DOHH2 (cell line): ENCODE measurements at regions not wholly inside any gene's neighbourhood (a gene's known extent, or its start where the extent isn't known, plus 50 kb on each side); places are given as distances from the start of the nearest gene placed in this dataset.

Experiments
- H3F3A ChIP-seq: fragments of 200-600 bp; sonication (generic), shearing (Covaris generic); 2 replicates; pipeline ENCODE4 v1.6.0; 2016; ENCODE audit warnings: antibody characterized with exemption, mild to moderate bottlenecking; ENCODE audit not compliant: control insufficient read depth, insufficient read depth
- H3K27ac ChIP-seq: fragments of 200-600 bp; sonication (generic); 2 replicates; pipeline ENCODE4 v1.5.1; 2014; ENCODE audit warnings: low read depth, mild to moderate bottlenecking, low read length, moderate library complexity
- H3K27me3 ChIP-seq: fragments of 200-600 bp; sonication (generic); 2 replicates; pipeline ENCODE4 v1.6.1; 2014; ENCODE audit warnings: mild to moderate bottlenecking, low read length, mixed read lengths; ENCODE audit not compliant: control insufficient read depth
- H3K36me3 ChIP-seq: fragments of 200-600 bp; sonication (generic); 2 replicates; pipeline ENCODE4 v1.6.1; 2014; ENCODE audit warnings: mild to moderate bottlenecking, low read length, moderate library complexity, mixed read lengths; ENCODE audit not compliant: control insufficient read depth
- H3K4me1 ChIP-seq: fragments of 200-600 bp; sonication (generic); 2 replicates; pipeline ENCODE4 v1.6.1; 2014; ENCODE audit warnings: mild to moderate bottlenecking, low read length, mixed read lengths; ENCODE audit not compliant: control insufficient read depth
- H3K4me2 ChIP-seq: fragments of 200-600 bp; sonication (generic); 2 replicates; pipeline ENCODE4 v1.6.0; 2014; ENCODE audit warnings: mild to moderate bottlenecking, low read length, moderate library complexity
- H3K4me3 ChIP-seq: fragments of 200-600 bp; sonication (generic); 2 replicates; pipeline ENCODE4 v1.5.1; 2014; ENCODE audit warnings: mild to moderate bottlenecking, low read length, mixed read lengths
- H3K79me2 ChIP-seq: fragments of 200-600 bp; sonication (generic); 2 replicates; pipeline ENCODE4 v1.6.1; 2014; ENCODE audit warnings: mild to moderate bottlenecking, low read length, mixed read lengths; ENCODE audit not compliant: control insufficient read depth
- H3K9me2 ChIP-seq: fragments of 200-600 bp; sonication (generic); replicated peaks from 2 replicates; pipeline ENCODE4 v1.6.1; 2014; ENCODE audit warnings: mild to moderate bottlenecking, low read length, mixed read lengths; ENCODE audit not compliant: control insufficient read depth
- H3K9me3 ChIP-seq: fragments of 200-600 bp; sonication (generic); 2 replicates; pipeline ENCODE4 v1.6.1; 2014; ENCODE audit warnings: antibody characterized with exemption, low read length, mixed read lengths; ENCODE audit not compliant: control insufficient read depth, insufficient read depth
- H4K20me1 ChIP-seq: fragments of 200-600 bp; sonication (generic); 2 replicates; pipeline ENCODE4 v1.6.0; 2014; ENCODE audit warnings: low read depth, mild to moderate bottlenecking, antibody characterized with exemption, low read length, moderate library complexity; ENCODE audit not compliant: control insufficient read depth, insufficient read depth
- EZH2phosphoT487 ChIP-seq: fragments of 200-600 bp; sonication (generic); IDR thresholded peaks from 2 replicates; pipeline ENCODE4 v1.6.1; 2017; ENCODE audit warnings: borderline replicate concordance, mild to moderate bottlenecking, antibody characterized with exemption, low read length, moderate library complexity, mixed read lengths
- TF ChIP-seq, protein P1 (sequence below): fragments of 200-600 bp; sonication (generic); IDR thresholded peaks from one replicate; pipeline ENCODE4 v1.5.1; 2014; ENCODE audit warnings: antibody characterized with exemption, mild to moderate bottlenecking, low read depth, low read length; ENCODE audit not compliant: poor library complexity, severe bottlenecking

DNA sequence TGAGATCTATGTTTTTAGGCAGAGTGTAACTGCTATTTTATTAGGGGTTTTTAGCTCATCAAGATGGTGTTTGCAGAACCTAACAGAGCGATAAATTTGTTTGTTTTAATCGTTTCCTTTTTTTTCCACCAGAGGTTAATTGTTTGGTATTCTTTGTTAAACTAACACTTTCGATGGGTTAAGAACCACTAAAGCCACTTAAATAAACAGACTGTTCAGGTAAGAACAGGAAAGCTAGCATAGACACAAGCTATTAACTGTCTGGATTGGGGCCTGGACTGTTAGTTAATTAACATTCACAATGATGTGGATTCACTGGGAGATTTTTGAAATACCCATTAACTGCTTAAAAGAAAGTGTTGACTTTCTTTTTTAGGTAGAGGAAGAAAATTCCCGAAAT, 209.0 kb upstream of the COPS8 start:
- no peaks in the 10 kb centered on the region for H3F3A ChIP-seq
- no peaks in the 10 kb centered on the region for H3K27me3 ChIP-seq
- H4K20me1 ChIP-seq: no peaks in the 10 kb centered on the region
- no peaks in the 10 kb centered on the region for H3K79me2 ChIP-seq
- H3K4me2 ChIP-seq: no peak overlapping the region
- H3K27ac ChIP-seq: no peak overlapping the region
- no peaks in the 10 kb centered on the region for H3K36me3 ChIP-seq
- no peaks in the 10 kb centered on the region for H3K9me3 ChIP-seq
- no peaks in the 10 kb centered on the region for H3K9me2 ChIP-seq
- TF ChIP-seq EZH2phosphoT487: no peak
- TF ChIP-seq, protein P1, sequence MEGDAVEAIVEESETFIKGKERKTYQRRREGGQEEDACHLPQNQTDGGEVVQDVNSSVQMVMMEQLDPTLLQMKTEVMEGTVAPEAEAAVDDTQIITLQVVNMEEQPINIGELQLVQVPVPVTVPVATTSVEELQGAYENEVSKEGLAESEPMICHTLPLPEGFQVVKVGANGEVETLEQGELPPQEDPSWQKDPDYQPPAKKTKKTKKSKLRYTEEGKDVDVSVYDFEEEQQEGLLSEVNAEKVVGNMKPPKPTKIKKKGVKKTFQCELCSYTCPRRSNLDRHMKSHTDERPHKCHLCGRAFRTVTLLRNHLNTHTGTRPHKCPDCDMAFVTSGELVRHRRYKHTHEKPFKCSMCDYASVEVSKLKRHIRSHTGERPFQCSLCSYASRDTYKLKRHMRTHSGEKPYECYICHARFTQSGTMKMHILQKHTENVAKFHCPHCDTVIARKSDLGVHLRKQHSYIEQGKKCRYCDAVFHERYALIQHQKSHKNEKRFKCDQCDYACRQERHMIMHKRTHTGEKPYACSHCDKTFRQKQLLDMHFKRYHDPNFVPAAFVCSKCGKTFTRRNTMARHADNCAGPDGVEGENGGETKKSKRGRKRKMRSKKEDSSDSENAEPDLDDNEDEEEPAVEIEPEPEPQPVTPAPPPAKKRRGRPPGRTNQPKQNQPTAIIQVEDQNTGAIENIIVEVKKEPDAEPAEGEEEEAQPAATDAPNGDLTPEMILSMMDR: no peak
- H3K4me1 ChIP-seq: peaks cover 5% of the 10 kb centered on the region
- no peak overlapping the region for H3K4me3 ChIP-seq

DNA sequence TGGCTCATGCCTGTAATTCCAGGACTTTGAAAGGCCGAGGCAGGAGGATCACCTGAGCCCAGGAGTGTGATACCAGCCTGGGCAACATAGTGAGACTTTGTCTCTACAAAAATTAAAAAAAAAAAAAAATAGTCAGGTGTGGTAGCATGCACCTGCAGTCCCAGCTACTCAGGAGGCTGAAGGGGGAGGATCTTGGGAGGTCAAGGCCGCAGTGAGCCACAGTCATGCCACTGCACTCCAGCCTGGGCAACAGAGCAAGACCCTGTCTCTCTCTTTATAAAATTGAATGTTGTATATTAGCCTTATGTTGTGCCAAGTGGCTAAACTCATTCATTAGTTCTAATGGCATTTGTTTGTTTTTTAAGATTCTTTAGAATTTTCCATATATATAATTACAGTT, 207.7 kb upstream of the COPS8 start:
- H3K9me2 ChIP-seq: no peaks in the 10 kb centered on the region
- no peak overlapping the region for H3K4me2 ChIP-seq
- H3K36me3 ChIP-seq: no peaks in the 10 kb centered on the region
- no peaks in the 10 kb centered on the region for H3K9me3 ChIP-seq
- TF ChIP-seq, protein P1: no peak
- TF ChIP-seq EZH2phosphoT487: no peak
- no peak overlapping the region for H3K4me3 ChIP-seq
- H4K20me1 ChIP-seq: no peaks in the 10 kb centered on the region
- no peaks in the 10 kb centered on the region for H3K4me1 ChIP-seq
- H3K79me2 ChIP-seq: no peaks in the 10 kb centered on the region
- no peak overlapping the region for H3K27ac ChIP-seq
- no peaks in the 10 kb centered on the region for H3K27me3 ChIP-seq
- no peaks in the 10 kb centered on the region for H3F3A ChIP-seq

DNA sequence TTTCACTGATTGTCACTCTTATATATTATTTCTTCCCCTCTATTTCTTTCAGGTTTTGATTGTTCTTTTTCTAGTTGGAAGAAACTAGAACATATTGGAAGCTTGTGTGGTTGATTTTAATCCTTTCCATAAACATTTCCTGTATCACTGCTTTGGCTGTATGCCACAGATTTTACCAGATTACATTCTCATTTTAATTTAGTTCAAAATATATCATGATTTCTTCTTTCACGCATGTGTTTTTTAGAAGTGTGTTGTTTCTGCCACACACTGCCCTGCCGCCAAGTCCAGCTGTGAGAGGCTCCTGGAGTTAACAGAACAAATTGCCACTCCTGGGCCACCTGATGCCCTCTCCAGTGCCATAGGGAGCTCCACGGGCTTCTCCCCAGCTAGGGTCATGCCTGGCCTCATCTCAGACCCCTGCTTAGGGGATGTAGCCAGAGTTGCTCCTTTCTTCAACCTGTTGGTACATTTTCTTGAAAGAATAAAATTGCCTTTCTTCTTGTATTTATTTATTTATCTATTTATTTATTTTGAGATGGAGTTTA, 206.2 kb upstream of the COPS8 start:
- TF ChIP-seq EZH2phosphoT487: no peak
- TF ChIP-seq, protein P1: no peak
- no peaks in the 10 kb centered on the region for H3K27me3 ChIP-seq

DNA sequence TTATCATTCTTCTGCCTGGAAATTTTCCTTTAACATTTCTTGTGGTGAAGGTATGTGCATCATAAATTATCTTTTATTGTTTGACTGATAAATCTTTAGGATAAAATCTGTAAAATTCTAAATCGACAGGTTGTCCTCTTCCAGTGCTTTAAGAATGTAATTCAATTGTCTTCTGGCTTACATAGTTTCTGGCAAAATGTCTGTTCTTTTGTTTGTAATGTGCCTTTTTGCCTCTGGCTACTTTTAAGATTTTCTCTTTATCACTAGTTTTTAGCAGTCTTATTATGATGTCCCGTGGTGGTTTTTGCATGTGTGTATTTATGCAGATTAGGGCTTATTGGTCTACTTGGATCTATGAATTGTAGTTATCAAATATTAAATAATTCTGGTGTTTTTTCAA, 203.6 kb upstream of the COPS8 start:
- H3K4me3 ChIP-seq: no peak overlapping the region
- peaks cover 5% of the 10 kb centered on the region for H3K4me1 ChIP-seq
- no peak overlapping the region for H3K4me2 ChIP-seq
- TF ChIP-seq, protein P1: no peak
- no peak for TF ChIP-seq EZH2phosphoT487
- H3K36me3 ChIP-seq: no peaks in the 10 kb centered on the region
- no peak overlapping the region for H3K27ac ChIP-seq
- H3K9me3 ChIP-seq: no peaks in the 10 kb centered on the region
- no peaks in the 10 kb centered on the region for H3K79me2 ChIP-seq
- no peaks in the 10 kb centered on the region for H3K9me2 ChIP-seq
- no peaks in the 10 kb centered on the region for H4K20me1 ChIP-seq
- H3K27me3 ChIP-seq: no peaks in the 10 kb centered on the region
- no peaks in the 10 kb centered on the region for H3F3A ChIP-seq

More for the DNA sequence above, 206.2 kb upstream of the COPS8 start:
- Histone ChIP-seq H3F3A (no peaks in the 10 kb centered on the region), H3K9me2 (no peaks in the 10 kb centered on the region), H4K20me1 (no peaks in the 10 kb centered on the region), H3K79me2 (no peaks in the 10 kb centered on the region), H3K9me3 (no peaks in the 10 kb centered on the region), H3K27ac (no peak overlapping the region), H3K4me2 (no peak overlapping the region), H3K36me3 (no peaks in the 10 kb centered on the region), H3K4me3 (no peak overlapping the region), H3K4me1 (peaks cover 5% of the 10 kb centered on the region)
